Hematopoietic multipotent progenitor cell treated with erythropoietin and hydrocortisone succinate and interleukin-3 and kit ligand, for 15 days (in vitro differentiated cells): ENCODE measurements at regions not wholly inside any gene's neighbourhood (a gene's known extent, or its start where the extent isn't known, plus 50 kb on each side); places are given as distances from the start of the nearest gene placed in this dataset.

Source experiments
- DNase-seq: peaks from one replicate; pipeline ENCODE4 v3.0.0-alpha.2; 2015; ENCODE audit warnings: low spot score

GRCh38 chr11:116077092-116077491 lies 572.9 kb upstream of the CADM1 start:
- no peak for DNase-seq

GRCh38 chr11:116073854-116074837 lies 569.9 kb upstream of the CADM1 start:
- DNase-seq = no peak

- no peak for DNase-seq
Observed at GRCh38 chr11:116072601-116073410, 568.6 kb upstream of the CADM1 start.

- no peak for DNase-seq
Observed at GRCh38 chr11:116072133-116072532, 567.9 kb upstream of the CADM1 start.

- no peak for DNase-seq
Observed at GRCh38 chr11:116071241-116071640, 567.0 kb upstream of the CADM1 start.

GRCh38 chr11:116070520-116070919 lies 566.3 kb upstream of the CADM1 start:
- DNase-seq = no peak

GRCh38 chr11:116066777-116067176 lies 562.6 kb upstream of the CADM1 start:
- DNase-seq = no peak

- no peak for DNase-seq
Observed at GRCh38 chr11:116065986-116066385, 561.8 kb upstream of the CADM1 start.

GRCh38 chr11:116065191-116065895 lies 561.1 kb upstream of the CADM1 start:
- DNase-seq = no peak

- DNase-seq = peak; percentile 4
Observed at GRCh38 chr11:116062490-116063171, 558.4 kb upstream of the CADM1 start.

GRCh38 chr11:116062129-116062489 lies 557.9 kb upstream of the CADM1 start:
- DNase-seq = no peak

GRCh38 chr11:116061322-116061721 lies 557.1 kb upstream of the CADM1 start:
- no peak for DNase-seq

GRCh38 chr11:116059919-116060318 lies 555.7 kb upstream of the CADM1 start:
- no peak for DNase-seq

GRCh38 chr11:116057000-116057399 lies 552.8 kb upstream of the CADM1 start:
- DNase-seq = no peak

GRCh38 chr11:116055064-116055463 lies 550.8 kb upstream of the CADM1 start:
- DNase-seq = no peak

- DNase-seq = no peak
Observed at GRCh38 chr11:116053548-116053919, 549.3 kb upstream of the CADM1 start.

GRCh38 chr11:116052603-116053547 lies 548.7 kb upstream of the CADM1 start:
- DNase-seq = no peak

- DNase-seq = no peak
Observed at GRCh38 chr11:116051494-116051893, 547.3 kb upstream of the CADM1 start.

GRCh38 chr11:116049383-116049782 lies 545.2 kb upstream of the CADM1 start:
- DNase-seq = no peak

- DNase-seq = no peak
Observed at GRCh38 chr11:116046127-116046526, 541.9 kb upstream of the CADM1 start.

GRCh38 chr11:116044941-116045340 lies 540.7 kb upstream of the CADM1 start:
- DNase-seq = no peak
